ENCODE measurements at regions not wholly inside any gene's neighbourhood (a gene's known extent, or its start where the extent isn't known, plus 50 kb on each side); places are given as distances from the start of the nearest gene placed in this dataset.

- H3K9me3 ChIP-seq (ENCODE audit: low read length): no peaks in the 10 kb centered on the region
- Mint-ChIP-seq H3K27me3 (no peaks in the 10 kb centered on the region), H3K4me3 (no peak overlapping the region), H3K27ac (no peak overlapping the region), H3K4me1 (peaks cover 43 to 63% (median 53%) of the 10 kb centered on the region in 3 donors), H3K36me3 (peaks cover 0 to under 1% (median 0%) of the 10 kb centered on the region in 3 donors), H3K9me3 (no peaks in the 10 kb centered on the region)
- no peaks in the 10 kb centered on the region for H3K36me3 ChIP-seq (ENCODE audit: insufficient read depth, low read length)
- H3K4me3 ChIP-seq (ENCODE audit: low read length): no peak overlapping the region
- peaks cover 37% of the 10 kb centered on the region for H3K4me1 ChIP-seq (ENCODE audit: insufficient read depth, low read length)
- H3K27ac ChIP-seq (ENCODE audit: low read depth, low read length): no peak overlapping the region
- ChIA-PET POLR2A (no interaction called here), CTCF (no interaction called here)
- no peak for DNase-seq
- no peaks in the 10 kb centered on the region for H3K27me3 ChIP-seq (ENCODE audit: insufficient read depth, low read length, poor library complexity, severe bottlenecking)
Measured at GRCh38 chr12:89877671-89878070, 169.0 kb upstream of the ATP2B1 start.

DNA sequence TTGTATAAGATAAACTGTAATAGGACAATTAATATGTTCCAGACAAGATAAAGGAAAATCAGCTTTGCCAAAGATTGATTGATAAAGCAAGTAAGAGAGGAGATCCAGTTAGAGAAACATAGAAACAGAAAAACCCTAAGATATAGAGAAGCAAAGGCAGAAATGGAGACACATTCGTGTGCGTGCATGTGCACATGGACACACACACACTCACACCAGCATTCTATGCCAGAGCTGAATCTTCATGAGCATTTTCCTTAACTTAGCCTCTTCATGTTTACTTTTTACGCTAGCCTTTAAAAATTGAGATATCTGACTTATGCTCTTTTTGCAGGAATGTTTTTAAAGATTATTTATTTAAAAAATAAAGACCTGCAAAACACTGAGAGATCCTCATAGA lies 168.5 kb upstream of the ATP2B1 start:
- no peaks in the 10 kb centered on the region for H3K36me3 ChIP-seq (ENCODE audit: insufficient read depth, low read length)
- CTCF ChIA-PET: no interaction called here
- peaks cover 32% of the 10 kb centered on the region for H3K4me1 ChIP-seq (ENCODE audit: insufficient read depth, low read length)
- Mint-ChIP-seq H3K36me3 (peaks cover 0 to 6% (median 0%) of the 10 kb centered on the region in 3 donors), H3K27ac (peak overlapping the region in 1 of 8 donors; percentile 55), H3K4me3 (no peak overlapping the region), H3K9me3 (peaks cover 0 to 2% (median 0%) of the 10 kb centered on the region in 5 donors), H3K27me3 (no peaks in the 10 kb centered on the region), H3K4me1 (peaks cover 38 to 59% (median 48%) of the 10 kb centered on the region in 3 donors)
- no peak overlapping the region for H3K4me3 ChIP-seq (ENCODE audit: low read length)
- H3K9me3 ChIP-seq (ENCODE audit: low read length): no peaks in the 10 kb centered on the region
- H3K27ac ChIP-seq (ENCODE audit: low read depth, low read length): no peak overlapping the region
- H3K27me3 ChIP-seq (ENCODE audit: insufficient read depth, low read length, poor library complexity, severe bottlenecking): no peaks in the 10 kb centered on the region
- POLR2A ChIA-PET: no interaction called here
- DNase-seq: no peak

GRCh38 chr12:89875809-89876208 lies 167.2 kb upstream of the ATP2B1 start:
- peaks cover 2 to 15% (median 3%) of the 10 kb centered on the region in 3 donors for H3K36me3 Mint-ChIP-seq
- H3K4me1 ChIP-seq (ENCODE audit: insufficient read depth, low read length): peaks cover 19% of the 10 kb centered on the region
- no peak overlapping the region for H3K27ac Mint-ChIP-seq
- H3K27me3 Mint-ChIP-seq: no peaks in the 10 kb centered on the region
- no peak overlapping the region for H3K4me3 ChIP-seq (ENCODE audit: low read length)
- peaks cover 25 to 46% (median 35%) of the 10 kb centered on the region in 3 donors for H3K4me1 Mint-ChIP-seq
- no peak overlapping the region for H3K4me3 Mint-ChIP-seq
- H3K36me3 ChIP-seq (ENCODE audit: insufficient read depth, low read length): no peaks in the 10 kb centered on the region
- ChIA-PET POLR2A (interaction anchor here (0.9 kb wide), 1 partner anchor 12 kb away, joined by 3 read pairs; no protein-coding TSS in a partner anchor), CTCF (no interaction called here)
- H3K9me3 Mint-ChIP-seq: peaks cover 4 to 7% (median 6%) of the 10 kb centered on the region in 5 donors
- H3K9me3 ChIP-seq (ENCODE audit: low read length): no peaks in the 10 kb centered on the region
- H3K27ac ChIP-seq (ENCODE audit: low read depth, low read length): no peak overlapping the region
- H3K27me3 ChIP-seq (ENCODE audit: insufficient read depth, low read length, poor library complexity, severe bottlenecking): no peaks in the 10 kb centered on the region
- no peak for DNase-seq

- Mint-ChIP-seq H3K36me3 (peaks cover 2 to 17% (median 3%) of the 10 kb centered on the region in 3 donors), H3K9me3 (peaks cover 7 to 8% (median 7%) of the 10 kb centered on the region in 5 donors), H3K27ac (no peak overlapping the region), H3K27me3 (no peaks in the 10 kb centered on the region), H3K4me3 (no peak overlapping the region), H3K4me1 (peaks cover 19 to 40% (median 29%) of the 10 kb centered on the region in 3 donors)
- POLR2A ChIA-PET: no interaction called here
- H3K4me1 ChIP-seq (ENCODE audit: insufficient read depth, low read length): peaks cover 13% of the 10 kb centered on the region
- H3K4me3 ChIP-seq (ENCODE audit: low read length): no peak overlapping the region
- no peaks in the 10 kb centered on the region for H3K9me3 ChIP-seq (ENCODE audit: low read length)
- H3K27ac ChIP-seq (ENCODE audit: low read depth, low read length): no peak overlapping the region
- no peak for DNase-seq
- CTCF ChIA-PET: no interaction called here
- H3K36me3 ChIP-seq (ENCODE audit: insufficient read depth, low read length): no peaks in the 10 kb centered on the region
- no peaks in the 10 kb centered on the region for H3K27me3 ChIP-seq (ENCODE audit: insufficient read depth, low read length, poor library complexity, severe bottlenecking)
Measured at GRCh38 chr12:89875225-89875624, 166.6 kb upstream of the ATP2B1 start.

DNA sequence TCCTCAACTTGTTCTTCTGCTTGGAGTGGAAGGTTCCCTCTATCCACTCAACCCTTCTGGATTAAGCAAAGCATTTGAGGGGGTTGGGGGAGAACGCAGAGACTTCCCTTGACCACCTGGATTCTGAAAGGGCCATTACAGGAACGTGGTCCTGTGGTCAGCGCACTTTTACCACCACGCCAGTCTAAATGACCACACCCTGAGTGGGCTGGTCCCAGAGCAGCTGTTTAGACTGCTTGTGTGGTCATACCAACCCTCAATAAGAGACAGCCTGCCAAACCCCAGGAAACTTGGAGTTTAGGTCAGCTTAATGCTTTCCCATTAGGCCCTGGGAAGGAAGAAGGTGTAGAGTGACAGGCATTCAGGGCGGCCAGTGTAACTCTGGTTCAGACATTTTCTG lies 165.5 kb upstream of the ATP2B1 start:
- Histone ChIP-seq H3K4me3 (ENCODE audit: low read length) (no peak overlapping the region), H3K9me3 (ENCODE audit: low read length) (no peaks in the 10 kb centered on the region), H3K4me1 (ENCODE audit: insufficient read depth, low read length) (peaks cover 2% of the 10 kb centered on the region), H3K27me3 (ENCODE audit: insufficient read depth, low read length, poor library complexity, severe bottlenecking) (no peaks in the 10 kb centered on the region), H3K27ac (ENCODE audit: low read depth, low read length) (no peak overlapping the region), H3K36me3 (ENCODE audit: insufficient read depth, low read length) (no peaks in the 10 kb centered on the region)
- CTCF ChIA-PET: no interaction called here
- Mint-ChIP-seq H3K4me1 (peaks cover 13 to 29% (median 20%) of the 10 kb centered on the region in 3 donors), H3K9me3 (peaks cover 10 to 14% (median 11%) of the 10 kb centered on the region in 5 donors), H3K27ac (no peak overlapping the region), H3K36me3 (peaks cover 2 to 26% (median 3%) of the 10 kb centered on the region in 3 donors), H3K27me3 (no peaks in the 10 kb centered on the region), H3K4me3 (no peak overlapping the region)
- no peak for DNase-seq
- POLR2A ChIA-PET: interaction anchor here (0.6 kb wide), 1 partner anchor 17 kb away, joined by 6 read pairs; no protein-coding TSS in a partner anchor

DNA sequence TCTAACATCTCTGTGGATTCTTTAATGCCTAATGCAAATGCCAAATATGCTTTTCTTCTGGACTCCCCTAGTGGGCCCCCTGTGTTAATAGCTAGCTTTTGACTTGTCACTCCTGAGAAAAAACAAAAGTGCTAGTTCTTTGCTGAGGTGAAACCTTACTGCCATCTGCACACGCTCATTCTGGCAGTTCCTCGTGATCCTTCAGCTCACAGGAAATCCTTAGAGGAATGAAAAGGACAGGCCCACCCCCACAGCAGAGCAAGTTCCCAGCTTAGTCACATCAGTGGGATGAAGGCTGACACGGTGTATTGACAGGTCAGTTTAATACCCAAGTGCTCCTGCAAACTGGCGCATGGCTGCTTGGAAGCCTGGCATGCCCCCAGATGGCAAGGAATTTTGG lies 165.1 kb upstream of the ATP2B1 start:
- ChIA-PET POLR2A (interaction anchor here (0.6 kb wide), 1 partner anchor 17 kb away, joined by 6 read pairs; no protein-coding TSS in a partner anchor), CTCF (no interaction called here)
- no peak overlapping the region for H3K27ac Mint-ChIP-seq
- Histone ChIP-seq H3K4me1 (ENCODE audit: insufficient read depth, low read length) (no peaks in the 10 kb centered on the region), H3K36me3 (ENCODE audit: insufficient read depth, low read length) (no peaks in the 10 kb centered on the region), H3K27ac (ENCODE audit: low read depth, low read length) (no peak overlapping the region), H3K27me3 (ENCODE audit: insufficient read depth, low read length, poor library complexity, severe bottlenecking) (no peaks in the 10 kb centered on the region), H3K9me3 (ENCODE audit: low read length) (no peaks in the 10 kb centered on the region), H3K4me3 (ENCODE audit: low read length) (no peak overlapping the region)
- peaks cover 10 to 14% (median 11%) of the 10 kb centered on the region in 5 donors for H3K9me3 Mint-ChIP-seq
- H3K27me3 Mint-ChIP-seq: no peaks in the 10 kb centered on the region
- DNase-seq: no peak
- no peak overlapping the region for H3K4me3 Mint-ChIP-seq
- H3K4me1 Mint-ChIP-seq: peaks cover 10 to 25% (median 16%) of the 10 kb centered on the region in 3 donors
- peaks cover 2 to 26% (median 3%) of the 10 kb centered on the region in 3 donors for H3K36me3 Mint-ChIP-seq

DNA sequence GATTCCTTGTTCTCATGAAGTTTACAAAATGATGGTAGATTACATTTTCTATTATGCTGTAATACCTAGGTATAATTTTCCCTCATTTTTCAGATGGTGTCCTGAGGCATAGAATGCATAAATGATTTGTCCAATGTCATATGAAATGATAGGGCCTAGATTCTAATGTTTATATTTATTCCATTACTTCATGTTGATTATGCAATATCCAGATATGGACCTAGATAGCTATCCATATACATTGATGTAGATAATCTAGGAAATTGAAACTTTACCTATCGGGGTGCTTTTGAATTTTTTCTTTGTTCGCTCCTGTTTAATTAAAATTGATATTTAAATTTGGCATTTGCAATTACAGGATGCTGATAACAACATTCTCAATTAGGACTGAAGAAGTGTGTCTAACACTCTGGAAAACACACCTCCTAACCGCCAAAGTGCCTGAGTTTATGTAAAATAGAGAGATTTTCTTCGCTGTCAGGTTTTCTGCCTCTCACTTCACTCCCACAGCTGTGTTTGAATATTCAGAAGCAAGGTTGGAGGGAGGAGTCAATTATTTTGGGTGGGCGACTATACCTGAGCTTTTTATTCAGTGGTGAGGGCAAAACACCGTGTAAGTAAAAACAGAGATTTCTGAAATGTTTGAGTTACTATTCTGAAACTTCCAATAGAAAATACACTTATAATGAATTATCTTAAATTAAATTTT lies 164.4 kb upstream of the ATP2B1 start:
- no peaks in the 10 kb centered on the region for H3K27me3 ChIP-seq (ENCODE audit: insufficient read depth, low read length, poor library complexity, severe bottlenecking)
- H3K9me3 ChIP-seq (ENCODE audit: low read length): no peaks in the 10 kb centered on the region
- DNase-seq: no peak
- POLR2A ChIA-PET: no interaction called here
- H3K4me3 ChIP-seq (ENCODE audit: low read length): no peak overlapping the region
- H3K4me3 Mint-ChIP-seq: no peak overlapping the region
- H3K27me3 Mint-ChIP-seq: no peaks in the 10 kb centered on the region
- CTCF ChIA-PET: no interaction called here
- H3K36me3 Mint-ChIP-seq: peaks cover 2 to 26% (median 3%) of the 10 kb centered on the region in 3 donors
- peaks cover 4 to 18% (median 10%) of the 10 kb centered on the region in 3 donors for H3K4me1 Mint-ChIP-seq
- no peaks in the 10 kb centered on the region for H3K4me1 ChIP-seq (ENCODE audit: insufficient read depth, low read length)
- H3K9me3 Mint-ChIP-seq: peaks cover 10 to 14% (median 11%) of the 10 kb centered on the region in 5 donors
- no peak overlapping the region for H3K27ac Mint-ChIP-seq
- H3K27ac ChIP-seq (ENCODE audit: low read depth, low read length): no peak overlapping the region
- H3K36me3 ChIP-seq (ENCODE audit: insufficient read depth, low read length): no peaks in the 10 kb centered on the region

GRCh38 chr12:89870413-89871184 lies 162.0 kb upstream of the ATP2B1 start:
- H3K9me3 ChIP-seq (ENCODE audit: low read length): no peaks in the 10 kb centered on the region
- ChIA-PET CTCF (no interaction called here), POLR2A (no interaction called here)
- H3K4me3 ChIP-seq (ENCODE audit: low read length): no peak overlapping the region
- no peak overlapping the region for H3K4me3 Mint-ChIP-seq
- H3K27ac ChIP-seq (ENCODE audit: low read depth, low read length): no peak overlapping the region
- DNase-seq: no peak
- H3K36me3 Mint-ChIP-seq: peaks cover 2 to 29% (median 3%) of the 10 kb centered on the region in 3 donors
- H3K4me1 ChIP-seq (ENCODE audit: insufficient read depth, low read length): no peaks in the 10 kb centered on the region
- peaks cover 4 to 12% (median 9%) of the 10 kb centered on the region in 3 donors for H3K4me1 Mint-ChIP-seq
- peaks cover 10 to 14% (median 11%) of the 10 kb centered on the region in 5 donors for H3K9me3 Mint-ChIP-seq
- H3K27me3 Mint-ChIP-seq: no peaks in the 10 kb centered on the region
- H3K27ac Mint-ChIP-seq: no peak overlapping the region
- H3K36me3 ChIP-seq (ENCODE audit: insufficient read depth, low read length): no peaks in the 10 kb centered on the region
- H3K27me3 ChIP-seq (ENCODE audit: insufficient read depth, low read length, poor library complexity, severe bottlenecking): no peaks in the 10 kb centered on the region

All from CD8-positive, alpha-beta memory T cell (primary cell).